Hematopoietic multipotent progenitor cell treated with erythropoietin and hydrocortisone succinate and interleukin-3 and kit ligand, for 15 days (in vitro differentiated cells): ENCODE measurements at regions not wholly inside any gene's neighbourhood (a gene's known extent, or its start where the extent isn't known, plus 50 kb on each side); places are given as distances from the start of the nearest gene placed in this dataset.
"Not testable (repeated sequence)": the region's sequence is repeated elsewhere in the genome, so short reads cannot be mapped to it uniquely, and the experiment has no call there.

Source experiments
- DNase-seq: peaks from one replicate; pipeline ENCODE4 v3.0.0-alpha.2; 2015; ENCODE audit warnings: low spot score

DNA sequence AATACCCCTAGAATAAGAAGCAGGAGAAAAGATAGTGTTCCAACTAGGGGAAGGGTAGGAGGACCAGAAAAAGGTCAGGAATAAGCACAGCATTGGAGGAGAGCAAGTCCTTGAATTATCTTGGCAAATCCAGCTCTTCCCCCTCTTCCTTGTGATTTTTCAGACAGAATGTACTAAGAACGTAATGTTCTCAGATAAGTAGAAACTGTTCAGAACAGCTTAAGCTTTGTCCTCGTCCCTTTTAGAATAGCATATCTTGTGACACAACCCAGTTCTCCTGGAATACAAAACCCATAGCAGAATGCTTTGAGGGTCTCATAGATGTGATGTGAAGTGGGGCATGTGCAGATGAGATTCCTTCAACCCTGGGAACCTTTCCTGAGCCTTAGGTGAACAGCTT lies 97.4 kb downstream of the EMB start:
- DNase-seq = no peak

- DNase-seq = no peak
These were observed 100.3 kb downstream of the EMB start for GRCh38 chr5:50340757-50341156.

GRCh38 chr5:50330633-50331032 lies 110.5 kb downstream of the EMB start:
- DNase-seq = not testable (repeated sequence)

DNA sequence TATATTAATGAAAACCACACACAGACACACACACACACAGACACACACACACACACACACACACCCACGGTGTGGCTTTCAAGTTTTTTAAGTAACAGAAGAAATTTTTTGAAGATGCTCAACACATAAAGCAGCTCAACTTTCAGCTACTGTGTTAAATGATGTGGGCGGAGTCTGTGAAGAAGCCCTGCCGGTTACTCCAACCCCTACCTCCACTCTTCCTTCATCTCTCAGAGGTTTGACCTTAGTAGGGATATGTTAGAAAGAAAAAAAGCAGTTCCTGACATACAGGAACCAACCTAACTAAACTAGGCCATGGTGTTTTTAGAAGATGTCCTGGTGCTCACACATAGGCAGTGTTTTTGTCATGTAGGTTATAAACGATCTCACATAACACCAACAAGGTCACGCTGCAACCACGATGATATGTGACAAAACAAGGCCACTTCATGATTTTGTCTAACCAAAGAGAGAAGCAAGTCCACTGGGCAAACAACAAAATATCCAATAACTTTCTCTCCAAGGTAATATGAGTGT lies 112.8 kb downstream of the EMB start:
- DNase-seq = no peak

DNA sequence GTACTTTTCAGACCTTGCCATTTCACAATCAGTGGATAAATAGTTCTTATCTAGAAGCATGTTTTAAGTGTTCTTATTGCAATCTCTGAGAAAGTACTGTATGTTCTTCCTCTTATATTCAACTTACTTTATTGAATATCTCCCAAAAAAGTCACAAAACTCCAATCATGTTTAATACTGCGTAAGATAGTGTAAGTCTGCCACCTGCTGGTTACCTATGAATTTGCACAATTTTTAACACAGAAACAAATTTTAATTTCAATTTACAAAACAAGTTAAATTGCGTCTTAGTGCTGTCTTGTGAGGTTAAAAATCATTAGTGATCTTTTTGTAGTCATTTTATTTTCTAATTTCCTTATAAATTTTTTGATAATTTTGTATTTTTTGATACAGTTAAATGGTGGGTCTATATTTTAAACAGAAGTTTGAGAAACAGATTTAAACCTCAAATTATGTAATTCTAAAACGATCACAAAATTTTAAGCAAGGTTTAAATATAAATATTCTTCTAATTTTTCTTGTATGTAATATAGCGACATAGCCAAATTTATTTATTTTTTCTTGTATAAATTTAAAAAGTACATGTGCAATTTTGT lies 115.8 kb downstream of the EMB start:
- DNase-seq = peak; percentile 2

- no peak for DNase-seq
These were observed 120.8 kb downstream of the EMB start for GRCh38 chr5:50320131-50320749.

DNA sequence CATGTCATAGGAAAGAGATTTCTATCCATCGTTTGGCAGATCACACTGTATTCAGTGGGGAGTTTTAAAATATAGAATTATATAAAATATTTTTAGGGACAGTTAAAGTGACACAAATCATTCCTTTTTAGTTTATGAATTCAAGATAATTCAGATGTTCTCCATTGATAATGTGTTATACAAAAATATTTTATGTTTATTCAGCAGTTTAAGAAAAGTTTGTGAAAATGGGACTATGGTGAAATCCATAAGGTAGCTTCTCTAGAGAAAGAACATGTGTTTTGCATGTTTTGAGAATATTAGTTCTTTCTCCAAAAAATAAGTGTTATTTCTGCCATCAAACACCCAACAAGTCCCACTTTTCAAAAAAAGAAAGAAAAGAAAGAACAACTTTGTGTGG lies 122.9 kb downstream of the EMB start:
- DNase-seq = no peak

- not testable (repeated sequence) for DNase-seq
These were observed 134.6 kb downstream of the EMB start for GRCh38 chr5:50306488-50306887.

DNA sequence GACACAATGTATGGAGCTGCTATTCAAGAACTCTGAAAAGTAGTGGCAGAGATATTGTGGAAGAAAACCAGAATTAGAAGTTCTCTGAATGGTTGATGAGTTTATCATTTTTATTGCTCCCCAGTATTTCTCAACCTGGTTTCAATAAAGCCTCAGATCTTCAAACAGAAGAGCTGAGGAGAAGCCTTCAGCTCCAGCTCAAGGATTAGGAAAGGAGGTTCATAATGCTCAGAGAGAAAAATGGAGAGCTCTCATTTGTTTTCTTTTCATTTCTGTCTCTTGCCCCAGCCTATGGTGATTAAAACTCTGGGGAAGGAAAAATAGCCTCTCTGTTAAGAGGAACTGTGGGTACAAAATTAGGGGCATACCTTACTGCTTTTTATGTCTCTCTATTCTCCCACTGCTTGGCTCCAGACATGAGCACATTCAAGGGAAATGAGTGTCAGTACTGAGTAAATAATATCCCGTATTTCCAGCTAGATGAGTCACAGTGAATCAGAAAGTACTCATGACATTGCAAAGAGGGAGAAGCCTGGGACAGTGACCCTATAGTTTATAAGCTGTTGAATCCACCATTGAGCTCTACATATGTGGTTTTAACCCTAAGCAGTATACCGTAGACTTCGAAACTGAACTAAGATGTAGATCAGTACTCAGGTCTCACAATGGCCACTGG lies 138.1 kb downstream of the EMB start:
- DNase-seq = no peak

GRCh38 chr5:50301756-50302155 lies 139.3 kb downstream of the EMB start:
- no peak for DNase-seq

DNA sequence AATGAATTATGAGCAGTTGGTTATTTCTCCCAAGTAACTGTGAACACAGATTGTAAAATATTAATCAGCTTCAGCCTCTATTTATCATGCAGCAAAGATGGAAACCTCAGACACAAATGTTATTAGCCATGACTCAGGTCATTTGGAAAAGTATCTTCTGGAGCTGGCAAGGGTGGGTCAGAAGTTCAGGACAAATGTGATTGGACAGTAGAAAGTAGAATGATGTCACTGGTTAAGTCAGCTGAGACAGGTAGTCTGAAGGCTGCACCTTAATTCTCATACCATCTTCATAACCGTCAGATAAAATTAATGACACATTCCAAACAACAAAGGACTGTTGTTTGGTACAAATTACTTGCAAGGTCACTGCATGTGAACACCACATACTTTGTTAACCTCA lies 140.2 kb downstream of the EMB start:
- no peak for DNase-seq

DNA sequence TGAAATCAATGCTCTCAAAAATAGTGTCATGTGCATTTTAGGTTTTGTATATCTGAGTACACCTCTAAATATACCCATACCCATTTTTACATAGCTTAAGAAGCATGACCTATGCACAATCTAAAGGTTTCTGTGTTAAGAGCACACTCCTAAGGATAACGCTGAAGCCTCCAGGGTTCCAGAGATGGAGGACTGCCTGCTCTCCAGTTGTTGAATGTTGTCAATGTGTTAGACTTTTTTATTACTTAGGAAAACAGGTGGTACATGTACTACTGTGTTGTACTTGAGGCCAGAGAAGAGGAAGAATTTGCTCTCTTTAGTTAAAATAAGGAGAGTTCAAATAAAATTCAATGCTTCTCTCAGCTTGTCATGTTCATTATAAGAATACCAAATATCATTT lies 141.2 kb downstream of the EMB start:
- DNase-seq = no peak

- DNase-seq = no peak
These were observed 148.2 kb downstream of the EMB start for GRCh38 chr5:50292735-50293394.

DNA sequence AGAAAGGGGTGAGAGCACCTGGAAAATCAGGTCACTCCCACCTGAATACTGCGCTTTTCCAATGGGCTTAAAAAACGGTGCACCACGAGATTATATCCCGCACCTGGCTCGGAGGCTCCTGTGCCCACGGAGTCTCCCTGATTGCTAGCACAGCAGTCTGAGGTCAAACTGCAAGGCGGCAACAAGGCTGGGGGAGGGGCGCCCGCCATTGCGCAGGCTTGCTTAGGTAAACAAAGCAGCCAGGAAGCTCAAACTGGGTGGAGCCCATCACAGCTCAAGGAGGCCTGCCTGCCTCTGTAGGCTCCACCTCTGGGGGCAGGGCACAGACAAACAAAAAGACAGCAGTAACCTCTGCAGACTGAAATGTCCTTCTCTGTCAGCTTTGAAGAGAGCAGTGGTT lies 160.6 kb downstream of the EMB start:
- DNase-seq = not testable (repeated sequence)
